NCI-H146 treated with DMSO at 0.1 percent for 48 hours (cell line): ENCODE measurements at regions not wholly inside any gene's neighbourhood (a gene's known extent, or its start where the extent isn't known, plus 50 kb on each side); places are given as distances from the start of the nearest gene placed in this dataset.

Experiments used
- DNase-seq: peaks from one replicate; lab custom pipeline; 2025; ENCODE audit not compliant: unreplicated experiment; lab: John Stamatoyannopoulos, UW

GRCh38 chr21:35900539-35900938 lies 159.8 kb downstream of the SETD4 start:
- no peak for DNase-seq

GRCh38 chr21:35896060-35896459 lies 164.3 kb downstream of the SETD4 start:
- no peak for DNase-seq

GRCh38 chr21:35895598-35895997 lies 164.7 kb downstream of the SETD4 start:
- DNase-seq: no peak

- no peak for DNase-seq
Measured at GRCh38 chr21:35893156-35893555, 167.2 kb downstream of the SETD4 start.

- DNase-seq: no peak
Measured at GRCh38 chr21:35886887-35887286, 173.4 kb downstream of the SETD4 start.

- no peak for DNase-seq
Measured at GRCh38 chr21:35885942-35886541, 174.3 kb downstream of the SETD4 start.

GRCh38 chr21:35882791-35883240 lies 177.5 kb downstream of the SETD4 start:
- DNase-seq: no peak

GRCh38 chr21:35873441-35873840 lies 186.9 kb downstream of the SETD4 start:
- no peak for DNase-seq

GRCh38 chr21:35871906-35872305 lies 188.4 kb downstream of the SETD4 start:
- DNase-seq: no peak

- no peak for DNase-seq
Measured at GRCh38 chr21:35868869-35869223, 191.5 kb downstream of the SETD4 start.

GRCh38 chr21:35868005-35868868 lies 192.1 kb downstream of the SETD4 start:
- no peak for DNase-seq

GRCh38 chr21:35864039-35864438 lies 196.3 kb downstream of the SETD4 start:
- DNase-seq: no peak

- no peak for DNase-seq
Measured at GRCh38 chr21:35862969-35863368, 197.4 kb downstream of the SETD4 start.

- no peak for DNase-seq
Measured at GRCh38 chr21:35861661-35862060, 198.7 kb downstream of the SETD4 start.

- no peak for DNase-seq
Measured at GRCh38 chr21:35860189-35860869, 200.0 kb downstream of the SETD4 start.

GRCh38 chr21:35859677-35860076 lies 200.6 kb downstream of the SETD4 start:
- no peak for DNase-seq

- no peak for DNase-seq
Measured at GRCh38 chr21:35857095-35857494, 203.2 kb downstream of the SETD4 start.

- no peak for DNase-seq
Measured at GRCh38 chr21:35855484-35855883, 204.8 kb downstream of the SETD4 start.

GRCh38 chr21:35854281-35854680 lies 206.0 kb downstream of the SETD4 start:
- DNase-seq: no peak

- DNase-seq: no peak
Measured at GRCh38 chr21:35853321-35854239, 206.7 kb downstream of the SETD4 start.

GRCh38 chr21:35852820-35853219 lies 207.5 kb downstream of the SETD4 start:
- no peak for DNase-seq
